SHP77 (cell line): ENCODE measurements at regions not wholly inside any gene's neighbourhood (a gene's known extent, or its start where the extent isn't known, plus 50 kb on each side); places are given as distances from the start of the nearest gene placed in this dataset.

ENCODE experiments used
- DNase-seq, 2 experiments: peaks; one replicate each; lab custom pipeline; 2025; lab: John Stamatoyannopoulos, UW

GRCh38 chr4:156237231-156237630, 283.6 kb upstream of the CTSO start:
- DNase-seq = no peak

- no peak for DNase-seq
Measured at GRCh38 chr4:156230176-156230575, 276.5 kb upstream of the CTSO start.

GRCh38 chr4:156228676-156229075, 275.0 kb upstream of the CTSO start:
- no peak for DNase-seq

- no peak for DNase-seq
Measured at GRCh38 chr4:156227321-156227720, 273.7 kb upstream of the CTSO start.

- DNase-seq = peak in 1 of 2 experiments; percentile 24
Measured at GRCh38 chr4:156223985-156224384, 270.3 kb upstream of the CTSO start.

GRCh38 chr4:156217236-156217635, 263.6 kb upstream of the CTSO start:
- no peak for DNase-seq

- no peak for DNase-seq
Measured at GRCh38 chr4:156201050-156201449, 247.4 kb upstream of the CTSO start.

GRCh38 chr4:156198511-156198910, 244.8 kb upstream of the CTSO start:
- DNase-seq = no peak

- no peak for DNase-seq
Measured at GRCh38 chr4:156197216-156197615, 243.6 kb upstream of the CTSO start.

- DNase-seq = no peak
Measured at GRCh38 chr4:156196722-156197121, 243.1 kb upstream of the CTSO start.

GRCh38 chr4:156195914-156196313, 242.2 kb upstream of the CTSO start:
- no peak for DNase-seq

- no peak for DNase-seq
Measured at GRCh38 chr4:156194896-156195295, 241.2 kb upstream of the CTSO start.

GRCh38 chr4:156193800-156194199, 240.1 kb upstream of the CTSO start:
- DNase-seq = peak; percentile 52 to 70

- no peak for DNase-seq
Measured at GRCh38 chr4:156193106-156193505, 239.4 kb upstream of the CTSO start.

- no peak for DNase-seq
Measured at GRCh38 chr4:156192033-156192432, 238.4 kb upstream of the CTSO start.

GRCh38 chr4:156191044-156191781, 237.5 kb upstream of the CTSO start:
- DNase-seq = no peak

- DNase-seq = no peak
Measured at GRCh38 chr4:156190615-156191014, 236.9 kb upstream of the CTSO start.

- no peak for DNase-seq
Measured at GRCh38 chr4:156188596-156188995, 234.9 kb upstream of the CTSO start.

- DNase-seq = no peak
Measured at GRCh38 chr4:156186111-156186510, 232.4 kb upstream of the CTSO start.

- no peak for DNase-seq
Measured at GRCh38 chr4:156185514-156186055, 231.9 kb upstream of the CTSO start.

GRCh38 chr4:156182269-156182668, 228.6 kb upstream of the CTSO start:
- peak in 1 of 2 experiments; percentile 9 for DNase-seq

- no peak for DNase-seq
Measured at GRCh38 chr4:156177941-156178340, 224.3 kb upstream of the CTSO start.

- no peak for DNase-seq
Measured at GRCh38 chr4:156176896-156177295, 223.2 kb upstream of the CTSO start.

- DNase-seq = no peak
Measured at GRCh38 chr4:156173937-156174336, 220.3 kb upstream of the CTSO start.
